Osteoblast (primary cell): ENCODE measurements at regions not wholly inside any gene's neighbourhood (a gene's known extent, or its start where the extent isn't known, plus 50 kb on each side); places are given as distances from the start of the nearest gene placed in this dataset.
A peak's percentile ranks its signal among the peaks of the same experiment; 100 is the strongest.

Experiments
- DNase-seq: peaks from one replicate; pipeline ENCODE4 v3.0.0; 2011; ENCODE audit warnings: low spot score, mixed read lengths; ENCODE audit not compliant: insufficient read length; ENCODE audit errors: missing footprints
- H2AFZ ChIP-seq: 2 replicates; pipeline ENCODE4 v1.6.0; 2011; ENCODE audit warnings: mild to moderate bottlenecking, low read length
- H3K27ac ChIP-seq: 2 replicates; pipeline ENCODE4 v1.5.1; 2011; ENCODE audit warnings: mild to moderate bottlenecking, low read depth, low read length, moderate library complexity
- H3K27me3 ChIP-seq: 2 replicates; pipeline ENCODE4 v1.6.0; 2012; ENCODE audit warnings: mild to moderate bottlenecking, control low read depth, inconsistent platforms, low read length, moderate library complexity; ENCODE audit not compliant: insufficient read depth
- H3K36me3 ChIP-seq: 2 replicates; pipeline ENCODE4 v1.5.1; 2011; ENCODE audit warnings: mild to moderate bottlenecking, low read length, control low read depth, moderate library complexity; ENCODE audit not compliant: insufficient read depth
- H3K4me1 ChIP-seq: 2 replicates; pipeline ENCODE4 v1.5.1; 2011; ENCODE audit warnings: mild to moderate bottlenecking, low read length, control low read depth, moderate library complexity; ENCODE audit not compliant: insufficient read depth
- H3K4me2 ChIP-seq: 2 replicates; pipeline ENCODE4 v1.6.0; 2011; ENCODE audit warnings: mild to moderate bottlenecking, low read length; ENCODE audit not compliant: insufficient read depth
- H3K4me3 ChIP-seq: fragments of 200-600 bp; sonication (generic); 3 replicates; pipeline ENCODE4 v1.5.1; 2012; ENCODE audit warnings: mild to moderate bottlenecking, low read length, inconsistent platforms; ENCODE audit not compliant: insufficient read depth
- H3K79me2 ChIP-seq: 2 replicates; pipeline ENCODE4 v1.6.0; 2012; ENCODE audit warnings: mild to moderate bottlenecking, low read length, control low read depth, inconsistent platforms; ENCODE audit not compliant: insufficient read depth
- H3K9me3 ChIP-seq: 2 replicates; pipeline ENCODE4 v1.5.1; 2011; ENCODE audit warnings: low read depth, low read length, control low read depth
- H4K20me1 ChIP-seq: 2 replicates; pipeline ENCODE4 v1.6.0; 2012; ENCODE audit warnings: mild to moderate bottlenecking, low read length, control low read depth; ENCODE audit not compliant: insufficient read depth
- CTCF ChIP-seq: IDR thresholded peaks from 2 replicates; pipeline ENCODE4 v1.5.1; 2011; ENCODE audit warnings: mild to moderate bottlenecking, low read depth, low read length, moderate library complexity; ENCODE audit errors: extremely low read depth

- H4K20me1 ChIP-seq = no peaks in the 10 kb centered on the region
- no peaks in the 10 kb centered on the region for H3K4me1 ChIP-seq
- no peaks in the 10 kb centered on the region for H3K79me2 ChIP-seq
- no peak for DNase-seq
- no peak overlapping the region for H2AFZ ChIP-seq
- H3K27me3 ChIP-seq = no peaks in the 10 kb centered on the region
- H3K36me3 ChIP-seq = no peaks in the 10 kb centered on the region
- H3K27ac ChIP-seq = no peak overlapping the region
- H3K4me2 ChIP-seq = no peak overlapping the region
- no peaks in the 10 kb centered on the region for H3K9me3 ChIP-seq
- H3K4me3 ChIP-seq = no peak overlapping the region
- TF ChIP-seq CTCF = no peak
Measured at GRCh38 chr14:49463146-49463545, 123.0 kb downstream of the RPS29 start.

- no peak overlapping the region for H3K4me2 ChIP-seq
- H3K27ac ChIP-seq = no peak overlapping the region
- no peak overlapping the region for H2AFZ ChIP-seq
- H3K4me1 ChIP-seq = no peaks in the 10 kb centered on the region
- no peak overlapping the region for H3K4me3 ChIP-seq
- H4K20me1 ChIP-seq = no peaks in the 10 kb centered on the region
- peak; percentile 83 for TF ChIP-seq CTCF
- no peaks in the 10 kb centered on the region for H3K9me3 ChIP-seq
- H3K36me3 ChIP-seq = no peaks in the 10 kb centered on the region
- no peaks in the 10 kb centered on the region for H3K79me2 ChIP-seq
- H3K27me3 ChIP-seq = no peaks in the 10 kb centered on the region
- peak; percentile 29 for DNase-seq
Measured at GRCh38 chr14:49461529-49462401, 124.4 kb downstream of the RPS29 start.

GRCh38 chr14:49460662-49461061 is 125.5 kb downstream of the RPS29 start:
- no peaks in the 10 kb centered on the region for H3K79me2 ChIP-seq
- H3K4me2 ChIP-seq = no peak overlapping the region
- no peaks in the 10 kb centered on the region for H3K9me3 ChIP-seq
- no peak overlapping the region for H3K27ac ChIP-seq
- no peaks in the 10 kb centered on the region for H4K20me1 ChIP-seq
- H2AFZ ChIP-seq = no peak overlapping the region
- H3K27me3 ChIP-seq = no peaks in the 10 kb centered on the region
- H3K4me1 ChIP-seq = no peaks in the 10 kb centered on the region
- TF ChIP-seq CTCF = no peak
- no peak for DNase-seq
- no peak overlapping the region for H3K4me3 ChIP-seq
- no peaks in the 10 kb centered on the region for H3K36me3 ChIP-seq

GRCh38 chr14:49456589-49456988 is 129.6 kb downstream of the RPS29 start:
- H3K27me3 ChIP-seq = no peaks in the 10 kb centered on the region
- no peak for DNase-seq
- H3K9me3 ChIP-seq = no peaks in the 10 kb centered on the region
- H3K4me3 ChIP-seq = no peak overlapping the region
- no peaks in the 10 kb centered on the region for H3K79me2 ChIP-seq
- no peak for TF ChIP-seq CTCF
- H3K4me1 ChIP-seq = no peaks in the 10 kb centered on the region
- H4K20me1 ChIP-seq = no peaks in the 10 kb centered on the region
- no peak overlapping the region for H2AFZ ChIP-seq
- no peaks in the 10 kb centered on the region for H3K36me3 ChIP-seq
- no peak overlapping the region for H3K27ac ChIP-seq
- no peak overlapping the region for H3K4me2 ChIP-seq
